NCI-H1105 treated with DMSO at 0.1 percent for 48 hours (cell line): ENCODE measurements at regions not wholly inside any gene's neighbourhood (a gene's known extent, or its start where the extent isn't known, plus 50 kb on each side); places are given as distances from the start of the nearest gene placed in this dataset.
"Not testable (repeated sequence)": the region's sequence is repeated elsewhere in the genome, so short reads cannot be mapped to it uniquely, and the experiment has no call there.

Source experiments
- DNase-seq: peaks from one replicate; lab custom pipeline; 2025; lab: John Stamatoyannopoulos, UW

GRCh38 chr16:7834771-7835431, 502.3 kb downstream of the RBFOX1 start:
- peak; percentile 47 for DNase-seq

- DNase-seq, result no peak
Observed at GRCh38 chr16:7820816-7821215, 488.2 kb downstream of the RBFOX1 start.

GRCh38 chr16:7805686-7806396, 473.2 kb downstream of the RBFOX1 start:
- no peak for DNase-seq

- no peak for DNase-seq
Observed at GRCh38 chr16:7804635-7805195, 472.1 kb downstream of the RBFOX1 start.

- DNase-seq, result no peak
Observed at GRCh38 chr16:7792346-7792745, 459.7 kb downstream of the RBFOX1 start.

- DNase-seq, result no peak
Observed at GRCh38 chr16:7791028-7791590, 458.5 kb downstream of the RBFOX1 start.

GRCh38 chr16:7775072-7775488, 442.4 kb downstream of the RBFOX1 start:
- no peak for DNase-seq

GRCh38 chr16:7772722-7773121, 440.1 kb downstream of the RBFOX1 start:
- DNase-seq, result no peak

- not testable (repeated sequence) for DNase-seq
Observed at GRCh38 chr16:7769091-7769490, 436.4 kb downstream of the RBFOX1 start.

GRCh38 chr16:7765079-7765550, 432.5 kb downstream of the RBFOX1 start:
- no peak for DNase-seq

GRCh38 chr16:7763111-7763510, 430.5 kb downstream of the RBFOX1 start:
- DNase-seq, result no peak
